K562 (cell line): ENCODE measurements at regions not wholly inside any gene's neighbourhood (a gene's known extent, or its start where the extent isn't known, plus 50 kb on each side); places are given as distances from the start of the nearest gene placed in this dataset.

Experiments used
- ATAC-seq: fragments of 200-7000 bp; cut with Tn5 transposase; 3 replicates; pipeline ENCODE4 v1.9.1; 2020; ENCODE audit warnings: moderate library complexity
- BruUV-seq: library from RNA; stranded (reverse); fragments of 400-500 nt; replicated peaks from 2 replicates; lab custom pipeline; 2021; lab: Mats Ljungman, UMichigan
- CTCF ChIA-PET: fragments of 300-600 bp; formaldehyde crosslinking; extraction: SDS; loops from one replicate; lab custom pipeline; 2021; ENCODE audit warnings: low intra/inter-chr PET ratio; lab: Yijun Ruan, JAX
- POLR2A ChIA-PET: fragments of 300-600, 350-650 bp; sonication (Branson Sonifier 250); formaldehyde crosslinking; extraction: SDS; loops from one replicate; lab custom pipeline; 2021; ENCODE audit warnings: antibody characterized with exemption, inconsistent platforms; lab: Yijun Ruan, JAX
- DNase-seq, 4 experiments: peaks; one replicate each; pipeline versions ENCODE4 v3.0.0 to v3.0.0-alpha.2; 2011 to 2018; ENCODE audit warnings: low spot score in 3 of 4, mixed read lengths in 3 of 4; ENCODE audit errors: extremely low read depth in 1 of 4
- FAIRE-seq: peaks from 2 replicates; lab custom pipeline; 2011; peaks lifted over from hg19 to GRCh38; lab: Jason Lieb, UNC
- H2AFZ ChIP-seq: 2 replicates; pipeline ENCODE4 v1.6.0; 2011; ENCODE audit warnings: low read depth, low read length, control low read depth, inconsistent platforms
- H3K27ac ChIP-seq: fragments of 200-600 bp; 3 replicates; pipeline ENCODE4 v1.8.0; 2011; ENCODE audit warnings: low read depth, mild to moderate bottlenecking, control low read depth, inconsistent platforms, low read length, moderate library complexity, mixed read lengths; ENCODE audit errors: extremely low read depth
- H3K27me3 ChIP-seq, 2 experiments: fragments of 300-600 bp in 1 of 2; 2 replicates in 1 of 2; 3 replicates in 1 of 2; pipeline versions ENCODE4 v1.6.0 to v1.8.0; 2011; ENCODE audit warnings: inconsistent platforms in 2 of 2, low read length in 2 of 2, mild to moderate bottlenecking in 1 of 2, mixed read lengths in 1 of 2, moderate library complexity in 1 of 2; ENCODE audit not compliant: control insufficient read depth in 2 of 2, insufficient read depth in 2 of 2
- H3K36me3 ChIP-seq: fragments of 300-600 bp; 3 replicates; pipeline ENCODE4 v1.8.0; 2011; ENCODE audit warnings: mild to moderate bottlenecking, low read length, inconsistent platforms; ENCODE audit not compliant: control insufficient read depth, insufficient read depth
- H3K4me1 ChIP-seq, 2 experiments: fragments of 200-600 bp in 1 of 2; replicated peaks in 1 of 2; 2 replicates in 1 of 2; 3 replicates in 1 of 2; pipeline versions ENCODE4 v1.5.1 to v1.8.0; 2011; ENCODE audit warnings: inconsistent platforms in 2 of 2, low read length in 2 of 2, mild to moderate bottlenecking in 1 of 2, mixed read lengths in 1 of 2, moderate library complexity in 1 of 2; ENCODE audit not compliant: control insufficient read depth in 2 of 2, insufficient read depth in 2 of 2
- H3K4me2 ChIP-seq: 2 replicates; pipeline ENCODE4 v1.6.1; 2011; ENCODE audit warnings: low read length, control low read depth, inconsistent platforms, mixed read lengths; ENCODE audit not compliant: insufficient read depth
- H3K4me3 ChIP-seq: fragments of 200-600 bp; sonication (generic), shearing (Covaris generic); 2 replicates; pipeline ENCODE4 v1.5.1; 2016; ENCODE audit warnings: control low read depth, inconsistent platforms
- H3K79me2 ChIP-seq: fragments of 200-600 bp; 3 replicates; pipeline ENCODE4 v1.8.0; 2011; ENCODE audit warnings: low read length, inconsistent platforms; ENCODE audit not compliant: control insufficient read depth, insufficient read depth
- H3K9ac ChIP-seq, 2 experiments: 2 replicates each; pipeline versions ENCODE4 v1.6.0 to v1.6.1; 2011; ENCODE audit warnings: low read depth in 2 of 2, low read length in 2 of 2, control low read depth in 1 of 2, inconsistent platforms in 1 of 2, mild to moderate bottlenecking in 1 of 2, mixed read lengths in 1 of 2; ENCODE audit not compliant: insufficient read depth in 1 of 2
- H3K9me1 ChIP-seq: one replicate; pipeline ENCODE4 v1.6.0; 2011; ENCODE audit warnings: inconsistent platforms, mild to moderate bottlenecking, low read length, moderate library complexity; ENCODE audit not compliant: control insufficient read depth, insufficient read depth
- H3K9me3 ChIP-seq: replicated peaks from 2 replicates; pipeline ENCODE4 v1.5.1; 2011; ENCODE audit warnings: low read depth, low read length, inconsistent platforms; ENCODE audit not compliant: control insufficient read depth, insufficient read depth
- H4K20me1 ChIP-seq: replicated peaks from 2 replicates; pipeline ENCODE4 v1.6.1; 2011; ENCODE audit warnings: low read length, inconsistent platforms, mixed read lengths; ENCODE audit not compliant: control insufficient read depth, insufficient read depth
- CHD2 ChIP-seq: IDR thresholded peaks from 2 replicates; pipeline ENCODE4 v1.6.1; 2011; ENCODE audit warnings: low read depth, low read length
- EHMT2 ChIP-seq: fragments of 450-650 bp; IDR thresholded peaks from 2 replicates; pipeline ENCODE4 v1.6.1; 2018; ENCODE audit warnings: antibody characterized with exemption
- ETV6 ChIP-seq, 3 experiments: fragments of 150-350 bp in 1 of 3; sonication (generic) in 1 of 3; formaldehyde crosslinking in 1 of 3; IDR thresholded peaks; 2 replicates each; pipeline versions ENCODE4 v1.6.1 to v1.8.0; 2014 to 2022; ENCODE audit warnings: borderline replicate concordance in 2 of 3, low read depth in 2 of 3, antibody characterized with exemption in 1 of 3, low read length in 1 of 3, mild to moderate bottlenecking in 1 of 3, missing genetic modification reagents in 1 of 3
- HNRNPH1 ChIP-seq: fragments of 200-400 bp; formaldehyde crosslinking; optimal IDR thresholded peaks from 2 replicates; pipeline ENCODE3; 2017; ENCODE audit warnings: low read depth, mild to moderate bottlenecking, low read length, moderate library complexity
- KAT7 ChIP-seq: sonication (generic); formaldehyde crosslinking; IDR thresholded peaks from 2 replicates; pipeline ENCODE4 v1.8.0; 2022; ENCODE audit warnings: missing genetic modification reagents, mild to moderate bottlenecking, borderline replicate concordance
- NFYB ChIP-seq: IDR thresholded peaks from 2 replicates; pipeline ENCODE4 v1.6.1; 2011; ENCODE audit warnings: mild to moderate bottlenecking, moderate library complexity; ENCODE audit not compliant: insufficient read length; ENCODE audit errors: extremely low read depth
- PTTG1 ChIP-seq: fragments of 450-650 bp; IDR thresholded peaks from 2 replicates; pipeline ENCODE4 v1.6.1; 2016; ENCODE audit warnings: low read depth, mild to moderate bottlenecking, missing genetic modification characterization, missing compliant biosample characterization
- RCOR1 ChIP-seq, 2 experiments: IDR thresholded peaks; 2 replicates each; pipeline ENCODE4 v1.6.1; 2012; ENCODE audit warnings: low read depth in 2 of 2, low read length in 2 of 2, borderline replicate concordance in 1 of 2, improper control_type of control experiment in 1 of 2
- SIN3A ChIP-seq, 2 experiments: fragments of 150-350 bp in 1 of 2; IDR thresholded peaks; 2 replicates each; pipeline ENCODE4 v1.6.1; 2011 to 2016; ENCODE audit warnings: borderline replicate concordance in 2 of 2, low read depth in 2 of 2, low read length in 2 of 2, mild to moderate bottlenecking in 2 of 2, moderate library complexity in 2 of 2; ENCODE audit not compliant: control insufficient read depth in 1 of 2
- SIN3B ChIP-seq: fragments of 450-650 bp; IDR thresholded peaks from 2 replicates; pipeline ENCODE4 v1.6.1; 2017; ENCODE audit warnings: low read depth, mild to moderate bottlenecking, moderate library complexity
- SP2 ChIP-seq: IDR thresholded peaks from 2 replicates; pipeline ENCODE4 v1.6.1; 2011; ENCODE audit warnings: mild to moderate bottlenecking, low read depth, low read length, moderate library complexity; ENCODE audit not compliant: poor library complexity, severe bottlenecking; ENCODE audit errors: extremely low read depth
- ZC3H8 ChIP-seq: fragments of 450-650 bp; IDR thresholded peaks from 2 replicates; pipeline ENCODE4 v1.6.1; 2017
- ZNF253 ChIP-seq: fragments of 250-450 bp; sonication (Bioruptor Pico); conservative IDR thresholded peaks from 2 replicates; pipeline ENCODE4 v1.6.1; 2021; ENCODE audit warnings: mild to moderate bottlenecking
- ZNF79 ChIP-seq: fragments of 250-450 bp; sonication (Bioruptor Pico); IDR thresholded peaks from 2 replicates; pipeline ENCODE4 v1.4.0; 2020; ENCODE audit warnings: low read depth, mild to moderate bottlenecking, moderate library complexity
- WGBS: fragments of 100-300 bp; shearing (Covaris generic); methylation state at CpG from one replicate; pipeline ENCODE4 v1.1.6; 2016; ENCODE audit warnings: low coverage, mixed read lengths; ENCODE audit not compliant: insufficient coverage; ENCODE audit errors: missing lambda C conversion rate; 5-methylcytosine and 5-hydroxymethylcytosine counted together
- in situ Hi-C: fragments of 300-500 bp; cut with MboI; formaldehyde crosslinking; loops from 4 replicates; pipeline ENCODE4 v1.15.0; 2018; ENCODE audit warnings: inconsistent platforms, mixed read lengths
- intact Hi-C: fragments of 100-400 bp; cut with micrococcal nuclease; formaldehyde crosslinking; loops from 2 replicates; pipeline ENCODE4 v1.14.2; 2022
- TF ChIP-seq, protein P1 (sequence below), 2 experiments: fragments of 450-650 bp in 1 of 2; sonication (generic) in 1 of 2; formaldehyde crosslinking in 1 of 2; IDR thresholded peaks; 2 replicates each; pipeline versions ENCODE4 v1.7.1 to v1.9.0; 2016 to 2022; ENCODE audit warnings: inconsistent platforms in 1 of 2, mild to moderate bottlenecking in 1 of 2, missing genetic modification reagents in 1 of 2

DNA sequence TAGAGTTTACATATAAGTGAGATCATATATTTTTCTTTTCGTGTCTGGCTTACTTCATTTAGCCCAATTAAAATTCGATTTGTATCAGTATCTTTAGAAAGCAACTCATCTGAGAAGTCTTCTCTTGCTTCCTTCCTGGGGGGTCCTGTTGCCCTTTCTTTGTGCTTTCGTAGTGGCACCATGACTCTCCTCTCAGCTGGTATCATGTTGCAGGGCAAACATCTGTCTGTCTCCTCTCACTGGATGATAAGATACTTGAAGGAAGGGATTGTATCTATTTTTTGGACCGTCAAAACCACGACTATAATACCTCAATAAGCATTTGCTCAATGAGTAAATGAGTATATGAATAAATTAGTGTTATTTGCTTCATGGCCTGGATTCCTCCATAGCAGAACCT lies 382.5 kb upstream of the SORCS1 start:
- H3K27me3 ChIP-seq: no peaks in the 10 kb centered on the region
- FAIRE-seq (no peak), ATAC-seq (no peak), DNase-seq (no peak)
- no peaks in the 10 kb centered on the region for H3K4me1 ChIP-seq
- CTCF ChIA-PET: no interaction called here
- H3K79me2 ChIP-seq: no peaks in the 10 kb centered on the region
- H3K9me1 ChIP-seq: no peaks in the 10 kb centered on the region
- in situ Hi-C loops: no loop called here
- no peaks in the 10 kb centered on the region for H3K36me3 ChIP-seq
- no peak overlapping the region for H3K4me2 ChIP-seq
- POLR2A ChIA-PET: no interaction called here
- no peak overlapping the region for H3K9ac ChIP-seq
- no peak overlapping the region for H3K4me3 ChIP-seq
- no peaks in the 10 kb centered on the region for H3K9me3 ChIP-seq
- 8% methylated on average over 5 of the region's 5 CpGs for WGBS
- no TSS peak for BruUV-seq
- no peak overlapping the region for H3K27ac ChIP-seq
- no peak overlapping the region for H2AFZ ChIP-seq
- intact Hi-C loops: no loop called here
- H4K20me1 ChIP-seq: no peaks in the 10 kb centered on the region
- no peak for TF ChIP-seq ZC3H8
- TF ChIP-seq ETV6 (IDR thresholded peaks at IDR 0.05; ENCODE audit: borderline replicate concordance in 1 of 2, low read depth in 2 of 2, low read length in 1 of 2): no peak
- no peak for TF ChIP-seq ETV6 (CRISPR knock-in tag; IDR thresholded peaks at IDR 0.05; ENCODE audit: borderline replicate concordance)
- no peak for TF ChIP-seq PTTG1
- TF ChIP-seq NFYB: no peak
- TF ChIP-seq EHMT2: no peak
- TF ChIP-seq SIN3A (IDR thresholded peaks at IDR 0.05; ENCODE audit: borderline replicate concordance in 2 of 2, control insufficient read depth in 1 of 2, low read depth in 2 of 2, low read length in 2 of 2): no peak
- no peak for TF ChIP-seq RCOR1 (IDR thresholded peaks at IDR 0.05; ENCODE audit: borderline replicate concordance in 1 of 2, low read depth in 2 of 2, low read length in 2 of 2)
- no peak for TF ChIP-seq ZNF253 (CRISPR knock-in tag)
- TF ChIP-seq SP2: no peak
- TF ChIP-seq, protein P1, sequence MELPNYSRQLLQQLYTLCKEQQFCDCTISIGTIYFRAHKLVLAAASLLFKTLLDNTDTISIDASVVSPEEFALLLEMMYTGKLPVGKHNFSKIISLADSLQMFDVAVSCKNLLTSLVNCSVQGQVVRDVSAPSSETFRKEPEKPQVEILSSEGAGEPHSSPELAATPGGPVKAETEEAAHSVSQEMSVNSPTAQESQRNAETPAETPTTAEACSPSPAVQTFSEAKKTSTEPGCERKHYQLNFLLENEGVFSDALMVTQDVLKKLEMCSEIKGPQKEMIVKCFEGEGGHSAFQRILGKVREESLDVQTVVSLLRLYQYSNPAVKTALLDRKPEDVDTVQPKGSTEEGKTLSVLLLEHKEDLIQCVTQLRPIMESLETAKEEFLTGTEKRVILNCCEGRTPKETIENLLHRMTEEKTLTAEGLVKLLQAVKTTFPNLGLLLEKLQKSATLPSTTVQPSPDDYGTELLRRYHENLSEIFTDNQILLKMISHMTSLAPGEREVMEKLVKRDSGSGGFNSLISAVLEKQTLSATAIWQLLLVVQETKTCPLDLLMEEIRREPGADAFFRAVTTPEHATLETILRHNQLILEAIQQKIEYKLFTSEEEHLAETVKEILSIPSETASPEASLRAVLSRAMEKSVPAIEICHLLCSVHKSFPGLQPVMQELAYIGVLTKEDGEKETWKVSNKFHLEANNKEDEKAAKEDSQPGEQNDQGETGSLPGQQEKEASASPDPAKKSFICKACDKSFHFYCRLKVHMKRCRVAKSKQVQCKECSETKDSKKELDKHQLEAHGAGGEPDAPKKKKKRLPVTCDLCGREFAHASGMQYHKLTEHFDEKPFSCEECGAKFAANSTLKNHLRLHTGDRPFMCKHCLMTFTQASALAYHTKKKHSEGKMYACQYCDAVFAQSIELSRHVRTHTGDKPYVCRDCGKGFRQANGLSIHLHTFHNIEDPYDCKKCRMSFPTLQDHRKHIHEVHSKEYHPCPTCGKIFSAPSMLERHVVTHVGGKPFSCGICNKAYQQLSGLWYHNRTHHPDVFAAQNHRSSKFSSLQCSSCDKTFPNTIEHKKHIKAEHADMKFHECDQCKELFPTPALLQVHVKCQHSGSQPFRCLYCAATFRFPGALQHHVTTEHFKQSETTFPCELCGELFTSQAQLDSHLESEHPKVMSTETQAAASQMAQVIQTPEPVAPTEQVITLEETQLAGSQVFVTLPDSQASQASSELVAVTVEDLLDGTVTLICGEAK (IDR thresholded peaks at IDR 0.05): no peak
- TF ChIP-seq, protein P1 (CRISPR knock-in tag; IDR thresholded peaks at IDR 0.05): no peak
- no peak for TF ChIP-seq HNRNPH1
- no peak for TF ChIP-seq KAT7 (CRISPR knock-in tag)
- no peak for TF ChIP-seq SIN3B
- no peak for TF ChIP-seq ZNF79 (CRISPR knock-in tag)
- no peak for TF ChIP-seq CHD2
